ENCODE measurements at regions not wholly inside any gene's neighbourhood (a gene's known extent, or its start where the extent isn't known, plus 50 kb on each side); places are given as distances from the start of the nearest gene placed in this dataset.

- H3K36me3 ChIP-seq (ENCODE audit: low read depth, missing control alignments): no peaks in the 10 kb centered on the region
- H3K4me1 ChIP-seq: peaks cover 3% of the 10 kb centered on the region
- no peak for DNase-seq
- intact Hi-C loops (cut with DNase I; ENCODE audit: low total_unique reads): no loop called here
- TF ChIP-seq, protein P1, sequence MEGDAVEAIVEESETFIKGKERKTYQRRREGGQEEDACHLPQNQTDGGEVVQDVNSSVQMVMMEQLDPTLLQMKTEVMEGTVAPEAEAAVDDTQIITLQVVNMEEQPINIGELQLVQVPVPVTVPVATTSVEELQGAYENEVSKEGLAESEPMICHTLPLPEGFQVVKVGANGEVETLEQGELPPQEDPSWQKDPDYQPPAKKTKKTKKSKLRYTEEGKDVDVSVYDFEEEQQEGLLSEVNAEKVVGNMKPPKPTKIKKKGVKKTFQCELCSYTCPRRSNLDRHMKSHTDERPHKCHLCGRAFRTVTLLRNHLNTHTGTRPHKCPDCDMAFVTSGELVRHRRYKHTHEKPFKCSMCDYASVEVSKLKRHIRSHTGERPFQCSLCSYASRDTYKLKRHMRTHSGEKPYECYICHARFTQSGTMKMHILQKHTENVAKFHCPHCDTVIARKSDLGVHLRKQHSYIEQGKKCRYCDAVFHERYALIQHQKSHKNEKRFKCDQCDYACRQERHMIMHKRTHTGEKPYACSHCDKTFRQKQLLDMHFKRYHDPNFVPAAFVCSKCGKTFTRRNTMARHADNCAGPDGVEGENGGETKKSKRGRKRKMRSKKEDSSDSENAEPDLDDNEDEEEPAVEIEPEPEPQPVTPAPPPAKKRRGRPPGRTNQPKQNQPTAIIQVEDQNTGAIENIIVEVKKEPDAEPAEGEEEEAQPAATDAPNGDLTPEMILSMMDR (IDR thresholded peaks at IDR 0.05): no peak
- no peak for TF ChIP-seq POLR2A (IDR thresholded peaks at IDR 0.05)
- H3K4me3 ChIP-seq: no peak overlapping the region
- H3K27ac ChIP-seq: no peak overlapping the region
- WGBS, 2 donors: 84 to 93% methylated on average over 3 of the region's 3 CpGs
- H3K9me3 ChIP-seq: no peaks in the 10 kb centered on the region
- no peaks in the 10 kb centered on the region for H3K27me3 ChIP-seq
Measured at GRCh38 chr7:46288861-46289260, 367.8 kb upstream of the IGFBP3 start.

GRCh38 chr7:46288010-46288409 lies 366.9 kb upstream of the IGFBP3 start:
- Histone ChIP-seq H3K27ac (no peak overlapping the region), H3K27me3 (no peaks in the 10 kb centered on the region), H3K4me3 (no peak overlapping the region), H3K36me3 (ENCODE audit: low read depth, missing control alignments) (no peaks in the 10 kb centered on the region), H3K9me3 (no peaks in the 10 kb centered on the region), H3K4me1 (peaks cover 3% of the 10 kb centered on the region)
- 89 to 94% methylated on average over 2 of the region's 2 CpGs for WGBS, 2 donors
- TF ChIP-seq POLR2A (IDR thresholded peaks at IDR 0.05): no peak
- TF ChIP-seq, protein P1 (IDR thresholded peaks at IDR 0.05): no peak
- no peak for DNase-seq
- intact Hi-C loops (cut with DNase I; ENCODE audit: low total_unique reads): no loop called here

DNA sequence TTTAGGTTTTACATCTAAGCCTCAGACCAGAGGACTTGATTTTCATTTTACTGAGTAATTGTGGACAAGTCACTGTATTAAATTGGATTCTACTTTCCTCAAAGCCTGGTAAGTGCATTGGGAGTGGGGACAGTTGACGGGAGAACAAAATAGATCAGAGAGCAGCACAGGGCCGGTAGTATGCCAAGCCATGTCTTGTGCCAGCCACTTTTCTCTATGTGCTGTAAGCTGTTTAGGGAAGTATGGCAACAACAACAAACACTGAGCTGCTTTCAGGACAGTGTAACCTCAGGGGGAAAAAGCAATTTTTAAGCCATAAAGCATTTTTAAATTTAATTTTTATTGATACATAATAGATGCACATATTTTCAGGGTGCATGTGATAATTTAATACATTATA lies 365.9 kb upstream of the IGFBP3 start:
- H3K4me3 ChIP-seq: no peak overlapping the region
- no peak for DNase-seq
- no peak overlapping the region for H3K27ac ChIP-seq
- intact Hi-C loops (cut with DNase I; ENCODE audit: low total_unique reads): no loop called here
- no peaks in the 10 kb centered on the region for H3K9me3 ChIP-seq
- no peaks in the 10 kb centered on the region for H3K4me1 ChIP-seq
- TF ChIP-seq, protein P1 (IDR thresholded peaks at IDR 0.05): no peak
- TF ChIP-seq POLR2A (IDR thresholded peaks at IDR 0.05): no peak
- H3K27me3 ChIP-seq: no peaks in the 10 kb centered on the region
- no peaks in the 10 kb centered on the region for H3K36me3 ChIP-seq (ENCODE audit: low read depth, missing control alignments)
- WGBS, 2 donors: 82 to 90% methylated on average over 2 of the region's 2 CpGs

DNA sequence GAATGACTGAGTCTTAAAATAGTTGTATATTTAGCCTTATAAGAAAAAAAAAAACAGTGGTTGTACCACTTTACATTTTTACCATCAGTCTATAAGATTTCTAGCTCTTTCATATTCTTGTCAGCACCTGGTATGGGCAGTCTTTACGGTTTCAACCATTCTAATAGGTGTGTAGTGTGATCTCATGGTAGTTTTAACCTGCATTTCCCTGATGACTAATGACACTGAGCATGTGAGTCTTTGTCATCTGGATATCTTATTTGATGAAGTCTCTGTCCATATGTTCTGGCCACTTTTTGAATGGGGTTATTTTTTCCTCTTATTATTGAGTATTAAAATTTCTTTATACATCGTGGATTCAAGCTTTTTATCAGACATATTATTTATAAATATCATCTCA lies 365.3 kb upstream of the IGFBP3 start:
- Histone ChIP-seq H3K4me1 (no peaks in the 10 kb centered on the region), H3K36me3 (ENCODE audit: low read depth, missing control alignments) (no peaks in the 10 kb centered on the region), H3K27ac (no peak overlapping the region), H3K4me3 (no peak overlapping the region), H3K27me3 (no peaks in the 10 kb centered on the region), H3K9me3 (no peaks in the 10 kb centered on the region)
- DNase-seq: no peak
- TF ChIP-seq, protein P1 (IDR thresholded peaks at IDR 0.05): no peak
- TF ChIP-seq POLR2A (IDR thresholded peaks at IDR 0.05): no peak
- intact Hi-C loops (cut with DNase I; ENCODE audit: low total_unique reads): no loop called here
- WGBS, 2 donors: 88 to 93% methylated on average over 2 of the region's 2 CpGs

- H3K4me1 ChIP-seq: no peaks in the 10 kb centered on the region
- DNase-seq: no peak
- WGBS, 2 donors: 6 to 41% methylated on average over 1 of the region's 1 CpG
- H3K27ac ChIP-seq: no peak overlapping the region
- H3K4me3 ChIP-seq: no peak overlapping the region
- H3K9me3 ChIP-seq: no peaks in the 10 kb centered on the region
- H3K36me3 ChIP-seq (ENCODE audit: low read depth, missing control alignments): no peaks in the 10 kb centered on the region
- intact Hi-C loops (cut with DNase I; ENCODE audit: low total_unique reads): no loop called here
- H3K27me3 ChIP-seq: no peaks in the 10 kb centered on the region
- no peak for TF ChIP-seq POLR2A (IDR thresholded peaks at IDR 0.05)
- TF ChIP-seq, protein P1 (IDR thresholded peaks at IDR 0.05): no peak
Measured at GRCh38 chr7:46285878-46286277, 364.8 kb upstream of the IGFBP3 start.
